GM23338 (cell line): ENCODE measurements at regions not wholly inside any gene's neighbourhood (a gene's known extent, or its start where the extent isn't known, plus 50 kb on each side); places are given as distances from the start of the nearest gene placed in this dataset.
"Not testable (repeated sequence)": the region's sequence is repeated elsewhere in the genome, so short reads cannot be mapped to it uniquely, and the experiment has no call there.

ENCODE experiments used
- ATAC-seq: fragments of 200-7000 bp; cut with Tn5 transposase; 3 replicates; pipeline ENCODE4 v1.9.1; 2020
- DNase-seq: peaks from one replicate; pipeline ENCODE4 v3.0.0-alpha.2; 2015; ENCODE audit warnings: low spot score
- H2AFZ ChIP-seq: fragments of 200-600 bp; sonication (generic); 2 replicates; pipeline ENCODE4 v1.8.0; 2016; ENCODE audit warnings: antibody characterized with exemption, mild to moderate bottlenecking, moderate library complexity
- H3F3A ChIP-seq: fragments of 200-600 bp; sonication (generic); replicated peaks from 2 replicates; pipeline ENCODE4 v1.8.0; 2017; ENCODE audit warnings: antibody characterized with exemption, mixed run types, low read depth
- H3K27ac ChIP-seq: fragments of 200-600 bp; sonication (generic); 2 replicates; pipeline ENCODE4 v1.6.1; 2016; ENCODE audit warnings: low read depth
- H3K27me3 ChIP-seq: fragments of 200-600 bp; sonication (generic); 2 replicates; pipeline ENCODE4 v1.8.0; 2016; ENCODE audit warnings: mild to moderate bottlenecking, mixed run types, moderate library complexity; ENCODE audit not compliant: insufficient read depth
- H3K36me3 ChIP-seq: fragments of 200-600 bp; sonication (generic); 2 replicates; pipeline ENCODE4 v1.8.0; 2016; ENCODE audit warnings: mild to moderate bottlenecking; ENCODE audit not compliant: insufficient read depth
- H3K4me1 ChIP-seq: fragments of 200-600 bp; sonication (generic); 2 replicates; pipeline ENCODE4 v1.8.0; 2016; ENCODE audit warnings: mild to moderate bottlenecking, moderate library complexity; ENCODE audit not compliant: insufficient read depth
- H3K4me2 ChIP-seq: fragments of 200-600 bp; sonication (generic); 2 replicates; pipeline ENCODE4 v1.7.1; 2017; ENCODE audit warnings: mixed run types
- H3K4me3 ChIP-seq: fragments of 200-600 bp; sonication (generic); 2 replicates; pipeline ENCODE4 v1.6.1; 2016; ENCODE audit warnings: mixed run types
- H3K79me2 ChIP-seq: fragments of 200-600 bp; sonication (generic); replicated peaks from 2 replicates; pipeline ENCODE4 v1.8.0; 2017; ENCODE audit warnings: mild to moderate bottlenecking; ENCODE audit not compliant: insufficient read depth
- H3K9me2 ChIP-seq: fragments of 200-600 bp; sonication (generic); 2 replicates; pipeline ENCODE4 v1.8.0; 2017; ENCODE audit not compliant: insufficient read depth
- H4K20me1 ChIP-seq: fragments of 200-600 bp; sonication (generic); replicated peaks from 2 replicates; pipeline ENCODE4 v1.8.0; 2017; ENCODE audit warnings: mild to moderate bottlenecking; ENCODE audit not compliant: insufficient read depth
- H3K27ac Mint-ChIP-seq: 2 replicates; pipeline ENCODE4 v1.8.0; 2020; ENCODE audit warnings: inconsistent platforms, mild to moderate bottlenecking, moderate library complexity, mixed read lengths
- H3K27me3 Mint-ChIP-seq: 3 replicates; pipeline ENCODE4 v1.8.0; 2022; ENCODE audit warnings: low read depth, mild to moderate bottlenecking, moderate library complexity, mixed read lengths, inconsistent platforms; ENCODE audit not compliant: insufficient read depth, poor library complexity
- H3K36me3 Mint-ChIP-seq: 3 replicates; pipeline ENCODE4 v1.8.0; 2021; ENCODE audit warnings: low read depth, mild to moderate bottlenecking, inconsistent platforms, moderate library complexity, mixed read lengths
- H3K4me1 Mint-ChIP-seq: 3 replicates; pipeline ENCODE4 v1.8.0; 2020; ENCODE audit warnings: mild to moderate bottlenecking, inconsistent platforms, mixed read lengths
- H3K4me3 Mint-ChIP-seq: 3 replicates; pipeline ENCODE4 v1.8.0; 2021; ENCODE audit warnings: moderate library complexity, mild to moderate bottlenecking, inconsistent platforms, mixed read lengths
- H3K9me3 Mint-ChIP-seq: 3 replicates; pipeline ENCODE4 v1.8.0; 2020; ENCODE audit warnings: moderate library complexity, mild to moderate bottlenecking, inconsistent platforms, mixed read lengths
- ETS1 ChIP-seq: IDR thresholded peaks from 2 replicates; pipeline ENCODE4 v1.6.1; 2016; ENCODE audit warnings: antibody characterized with exemption
- EZH2 ChIP-seq: fragments of 200-600 bp; sonication (generic); IDR thresholded peaks from one replicate; pipeline ENCODE4 v1.8.0; 2017; ENCODE audit warnings: antibody characterized with exemption, mild to moderate bottlenecking, low read depth; ENCODE audit not compliant: unreplicated experiment
- JUNB ChIP-seq: IDR thresholded peaks from one replicate; pipeline ENCODE4 v1.6.1; 2016; ENCODE audit warnings: antibody characterized with exemption; ENCODE audit not compliant: unreplicated experiment
- NANOG ChIP-seq: IDR thresholded peaks from 2 replicates; pipeline ENCODE4 v1.6.1; 2016; ENCODE audit warnings: antibody characterized with exemption, borderline replicate concordance
- POLR2AphosphoS5 ChIP-seq: IDR thresholded peaks from 2 replicates; pipeline ENCODE4 v1.6.1; 2016; ENCODE audit warnings: antibody characterized with exemption, low read depth
- STAT1 ChIP-seq: IDR thresholded peaks from one replicate; pipeline ENCODE4 v1.6.1; 2016; ENCODE audit warnings: antibody characterized with exemption; ENCODE audit not compliant: unreplicated experiment
- ZNF114 ChIP-seq: fragments of 250-450 bp; sonication (Bioruptor Pico); IDR thresholded peaks from 2 replicates; pipeline ENCODE4 v1.5.0; 2020; ENCODE audit warnings: mild to moderate bottlenecking, moderate library complexity

GRCh38 chr22:22327723-22328122 lies 83.1 kb downstream of the VPREB1 start (continued):
- TF ChIP-seq ETS1 (no peak), STAT1 (no peak), EZH2 (no peak), NANOG (no peak), JUNB (no peak), POLR2AphosphoS5 (no peak)

DNA sequence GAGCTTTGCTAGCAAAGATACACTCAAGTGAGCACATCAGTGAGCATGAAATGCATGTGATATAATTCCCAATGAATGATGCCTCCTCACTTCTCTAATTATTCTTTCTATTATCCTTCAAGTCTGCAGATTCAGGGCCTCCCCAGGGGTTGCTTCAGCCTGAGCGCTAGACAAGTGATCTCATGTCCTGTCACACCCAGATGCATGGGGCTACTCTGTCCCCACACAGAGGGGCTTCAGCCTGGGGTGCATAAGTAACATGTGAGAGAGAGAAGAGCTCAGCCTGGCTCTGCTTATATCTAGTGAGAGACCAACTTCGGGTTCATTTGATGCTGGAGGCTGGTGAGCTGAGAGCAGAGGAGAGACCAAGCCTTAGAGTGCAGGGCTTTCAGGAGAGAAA lies 85.2 kb downstream of the VPREB1 start:
- Histone ChIP-seq H3K27ac (no peak overlapping the region), H4K20me1 (peaks cover 12% of the 10 kb centered on the region; the same call in 1 of the 2 replicates), H2AFZ (no peak overlapping the region), H3K4me2 (no peak overlapping the region), H3K79me2 (no peaks in the 10 kb centered on the region), H3F3A (no peaks in the 10 kb centered on the region), H3K9me2 (no peaks in the 10 kb centered on the region), H3K4me3 (no peak overlapping the region), H3K27me3 (peaks cover 100% of the 10 kb centered on the region), H3K36me3 (no peaks in the 10 kb centered on the region), H3K4me1 (no peaks in the 10 kb centered on the region)
- Mint-ChIP-seq H3K9me3 (peaks cover 4% of the 10 kb centered on the region; the same call in 2 of the 3 replicates), H3K4me1 (no peaks in the 10 kb centered on the region), H3K36me3 (no peaks in the 10 kb centered on the region), H3K4me3 (no peak overlapping the region), H3K27me3 (peaks cover 98% of the 10 kb centered on the region), H3K27ac (no peak overlapping the region)
- no peak for DNase-seq
- ATAC-seq, result no peak
- no peak for TF ChIP-seq ZNF114 (CRISPR knock-in tag)
- peak; percentile 23 for TF ChIP-seq EZH2

DNA sequence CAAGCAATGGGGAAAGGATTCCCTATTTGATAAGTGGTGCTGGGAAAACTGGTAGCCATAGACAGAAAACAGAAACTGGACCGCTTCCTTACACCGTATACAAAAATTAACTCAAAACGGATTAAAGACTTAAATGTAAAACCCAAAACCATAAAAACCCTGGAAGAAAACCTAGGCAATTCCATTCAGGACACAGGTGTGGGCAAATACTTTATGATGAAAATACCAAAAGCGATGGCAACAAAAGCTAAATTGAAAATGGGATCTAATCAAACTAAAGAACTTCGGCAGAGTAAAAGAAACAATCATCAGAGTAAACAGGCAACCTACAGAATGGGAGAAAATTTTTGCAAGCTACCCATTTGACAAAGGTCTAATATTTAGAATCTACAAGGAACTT lies 91.1 kb downstream of the VPREB1 start:
- not testable (repeated sequence) for H3K9me3 Mint-ChIP-seq, ATAC-seq, H3F3A ChIP-seq, H3K9me2 ChIP-seq, H3K79me2 ChIP-seq, H3K36me3 ChIP-seq, DNase-seq, H2AFZ ChIP-seq, H3K27ac Mint-ChIP-seq, H3K4me3 Mint-ChIP-seq, H3K27ac ChIP-seq, H3K4me1 ChIP-seq, H3K4me1 Mint-ChIP-seq, H3K4me3 ChIP-seq, H3K4me2 ChIP-seq, H3K36me3 Mint-ChIP-seq
- peaks cover 17% of the 10 kb centered on the region for H4K20me1 ChIP-seq
- H3K27me3 ChIP-seq, result peaks cover 100% of the 10 kb centered on the region
- peaks cover 99% of the 10 kb centered on the region for H3K27me3 Mint-ChIP-seq

GRCh38 chr22:22336333-22336732 lies 91.7 kb downstream of the VPREB1 start:
- peaks cover 100% of the 10 kb centered on the region for H3K27me3 ChIP-seq
- not testable (repeated sequence) for H3K9me2 ChIP-seq, H3K4me3 Mint-ChIP-seq, H2AFZ ChIP-seq, H3K36me3 Mint-ChIP-seq, H3F3A ChIP-seq, H3K4me3 ChIP-seq, H3K4me1 Mint-ChIP-seq, H4K20me1 ChIP-seq, DNase-seq, ATAC-seq, H3K27ac Mint-ChIP-seq, H3K4me2 ChIP-seq, H3K27ac ChIP-seq, H3K9me3 Mint-ChIP-seq, H3K4me1 ChIP-seq, H3K79me2 ChIP-seq, H3K36me3 ChIP-seq
- H3K27me3 Mint-ChIP-seq, result peaks cover 99% of the 10 kb centered on the region

- H3K4me1 Mint-ChIP-seq, H3K4me3 Mint-ChIP-seq, H3K36me3 Mint-ChIP-seq, H3K9me3 Mint-ChIP-seq, H2AFZ ChIP-seq, H3K4me2 ChIP-seq, H3K4me3 ChIP-seq, H3K9me2 ChIP-seq, H3K4me1 ChIP-seq, DNase-seq, ATAC-seq, H3F3A ChIP-seq, H3K79me2 ChIP-seq, H3K36me3 ChIP-seq, H3K27ac ChIP-seq, H3K27ac Mint-ChIP-seq, H4K20me1 ChIP-seq: not testable (repeated sequence)
- peaks cover 98% of the 10 kb centered on the region for H3K27me3 Mint-ChIP-seq
- H3K27me3 ChIP-seq, result peaks cover 98% of the 10 kb centered on the region
Measured at GRCh38 chr22:22338778-22339177, 94.2 kb downstream of the VPREB1 start.
